HCT116 (cell line): ENCODE measurements at regions not wholly inside any gene's neighbourhood (a gene's known extent, or its start where the extent isn't known, plus 50 kb on each side); places are given as distances from the start of the nearest gene placed in this dataset.

Experiments used
- POLR2A ChIP-seq: IDR thresholded peaks from 2 replicates; pipeline ENCODE4 v1.7.0; 2011; ENCODE audit warnings: borderline replicate concordance; ENCODE audit not compliant: insufficient read depth, insufficient read length; ENCODE audit errors: extremely low read depth
- TF ChIP-seq, protein P1 (sequence below), 3 experiments: fragments of 200-600 bp in 1 of 3; sonication (generic) in 1 of 3; IDR thresholded peaks in 2 of 3; conservative IDR thresholded peaks in 1 of 3; 2 replicates each; pipeline ENCODE4 v1.5.1; 2012 to 2017; ENCODE audit warnings: low read depth in 2 of 3, low read length in 2 of 3, antibody characterized with exemption in 1 of 3, borderline replicate concordance in 1 of 3, control low read depth in 1 of 3, mild to moderate bottlenecking in 1 of 3, mixed read lengths in 1 of 3, mixed run types in 1 of 3, moderate library complexity in 1 of 3; ENCODE audit not compliant: insufficient read depth in 1 of 3

DNA sequence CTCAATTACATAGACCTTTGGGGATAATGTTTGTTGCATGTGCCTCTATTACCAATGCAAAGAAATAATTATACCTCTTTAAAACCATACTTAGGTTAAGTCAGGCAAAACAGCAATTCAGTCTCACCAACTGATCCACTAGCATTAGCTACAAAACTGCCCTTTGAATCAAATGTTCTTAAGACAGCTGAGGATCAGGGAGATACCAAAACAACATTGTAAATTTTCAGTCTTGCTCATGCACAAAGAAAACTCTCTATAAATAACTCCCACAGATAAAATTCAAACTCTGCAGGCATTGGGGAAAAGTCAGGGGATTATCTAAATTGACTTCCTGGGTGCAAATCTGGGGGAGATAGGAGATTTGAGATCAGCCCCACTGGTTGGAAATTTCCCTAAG is 100.9 kb upstream of the DPT start:
- TF ChIP-seq, protein P1, sequence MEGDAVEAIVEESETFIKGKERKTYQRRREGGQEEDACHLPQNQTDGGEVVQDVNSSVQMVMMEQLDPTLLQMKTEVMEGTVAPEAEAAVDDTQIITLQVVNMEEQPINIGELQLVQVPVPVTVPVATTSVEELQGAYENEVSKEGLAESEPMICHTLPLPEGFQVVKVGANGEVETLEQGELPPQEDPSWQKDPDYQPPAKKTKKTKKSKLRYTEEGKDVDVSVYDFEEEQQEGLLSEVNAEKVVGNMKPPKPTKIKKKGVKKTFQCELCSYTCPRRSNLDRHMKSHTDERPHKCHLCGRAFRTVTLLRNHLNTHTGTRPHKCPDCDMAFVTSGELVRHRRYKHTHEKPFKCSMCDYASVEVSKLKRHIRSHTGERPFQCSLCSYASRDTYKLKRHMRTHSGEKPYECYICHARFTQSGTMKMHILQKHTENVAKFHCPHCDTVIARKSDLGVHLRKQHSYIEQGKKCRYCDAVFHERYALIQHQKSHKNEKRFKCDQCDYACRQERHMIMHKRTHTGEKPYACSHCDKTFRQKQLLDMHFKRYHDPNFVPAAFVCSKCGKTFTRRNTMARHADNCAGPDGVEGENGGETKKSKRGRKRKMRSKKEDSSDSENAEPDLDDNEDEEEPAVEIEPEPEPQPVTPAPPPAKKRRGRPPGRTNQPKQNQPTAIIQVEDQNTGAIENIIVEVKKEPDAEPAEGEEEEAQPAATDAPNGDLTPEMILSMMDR (IDR thresholded peaks at IDR 0.05 in 2 of 3, conservative IDR thresholded peaks at IDR 0.05 in 1 of 3; ENCODE audit: borderline replicate concordance in 1 of 3, insufficient read depth in 1 of 3, low read depth in 2 of 3, low read length in 2 of 3), result no peak
- no peak for TF ChIP-seq POLR2A
